CD4-positive, alpha-beta T cell treated with Interleukin-17A for 4 hours (primary cell): ENCODE measurements at regions not wholly inside any gene's neighbourhood (a gene's known extent, or its start where the extent isn't known, plus 50 kb on each side); places are given as distances from the start of the nearest gene placed in this dataset.

Experiments used
- DNase-seq: peaks from one replicate; pipeline ENCODE4 v3.0.0-alpha.2; 2020; ENCODE audit warnings: mixed read lengths

GRCh38 chr1:239262538-239262937, 123.8 kb upstream of the CHRM3 start:
- no peak for DNase-seq

GRCh38 chr1:239261521-239261920, 124.8 kb upstream of the CHRM3 start:
- no peak for DNase-seq

DNA sequence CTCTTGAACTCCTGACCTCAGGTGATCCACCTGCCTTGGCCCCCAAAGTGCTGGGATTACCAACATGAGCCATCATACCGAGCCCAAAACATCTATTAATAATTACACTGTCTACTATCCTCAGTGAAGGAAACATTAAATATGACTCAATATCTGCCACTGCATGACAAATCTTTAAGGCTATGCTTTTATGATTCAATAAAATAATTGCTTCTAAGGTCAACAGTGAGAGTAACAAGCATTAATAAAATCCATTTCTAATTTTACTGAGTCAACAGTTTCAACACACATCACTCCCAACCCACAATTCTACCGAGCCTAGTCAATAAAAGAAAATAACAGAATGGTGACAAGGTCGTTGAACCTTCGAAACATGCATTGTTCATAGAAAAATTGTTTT, 125.5 kb upstream of the CHRM3 start:
- DNase-seq, result no peak

- DNase-seq, result no peak
Observed at GRCh38 chr1:239255628-239256160, 130.7 kb upstream of the CHRM3 start.

- no peak for DNase-seq
Observed at GRCh38 chr1:239254999-239255398, 131.4 kb upstream of the CHRM3 start.

GRCh38 chr1:239253032-239253431, 133.3 kb upstream of the CHRM3 start:
- no peak for DNase-seq

DNA sequence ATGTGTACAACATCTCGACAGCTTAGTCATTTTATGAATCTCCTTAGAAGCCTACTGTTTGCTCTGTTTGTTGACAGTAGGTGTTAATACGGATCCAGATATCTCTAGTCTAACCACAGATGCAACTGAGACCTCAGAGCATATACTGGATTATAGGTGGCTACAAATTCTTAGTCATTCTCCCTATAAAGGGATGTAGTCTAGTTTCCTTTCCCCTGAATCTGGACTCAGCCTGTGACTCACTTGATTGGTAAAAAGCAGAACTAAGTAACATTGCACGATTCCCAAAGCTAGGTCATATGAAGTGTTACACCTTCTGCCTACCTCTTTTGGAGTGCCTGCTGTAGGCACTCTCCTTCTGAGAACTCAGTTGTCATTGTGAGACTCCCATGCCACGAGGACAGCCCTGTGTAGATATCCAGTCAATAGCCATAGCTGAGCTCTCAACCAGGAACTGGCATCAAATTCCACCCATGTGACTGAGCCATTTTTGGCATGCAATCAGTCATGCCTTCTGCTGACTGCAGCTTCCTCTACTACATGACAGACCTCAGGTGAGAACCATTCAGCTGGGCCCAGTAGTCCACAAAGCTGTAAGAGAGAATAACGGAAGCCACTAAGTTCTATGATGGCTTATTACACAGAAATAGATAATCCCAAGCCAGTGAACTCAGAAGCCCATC, 135.9 kb upstream of the CHRM3 start:
- DNase-seq, result no peak

- no peak for DNase-seq
Observed at GRCh38 chr1:239247285-239247684, 139.1 kb upstream of the CHRM3 start.

DNA sequence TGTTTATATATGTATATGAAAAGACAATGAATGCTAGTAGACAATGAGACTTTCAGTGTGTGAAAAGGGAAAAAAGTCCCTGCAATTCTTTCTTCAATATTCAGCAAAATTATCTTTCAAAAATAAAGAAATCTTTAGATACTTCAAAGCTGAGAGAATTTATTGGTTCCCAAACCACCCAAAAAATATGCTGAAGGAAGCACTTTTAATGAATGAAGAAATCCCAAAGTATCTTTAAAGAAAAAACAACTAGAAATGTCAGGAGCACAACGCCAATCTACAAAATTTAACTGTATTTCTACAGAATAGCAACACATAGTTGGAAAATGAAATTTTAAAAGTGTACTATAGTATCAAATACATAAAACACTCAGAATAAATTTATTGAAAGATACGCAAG, 142.3 kb upstream of the CHRM3 start:
- DNase-seq, result no peak

GRCh38 chr1:239243006-239243405, 143.4 kb upstream of the CHRM3 start:
- DNase-seq, result no peak

DNA sequence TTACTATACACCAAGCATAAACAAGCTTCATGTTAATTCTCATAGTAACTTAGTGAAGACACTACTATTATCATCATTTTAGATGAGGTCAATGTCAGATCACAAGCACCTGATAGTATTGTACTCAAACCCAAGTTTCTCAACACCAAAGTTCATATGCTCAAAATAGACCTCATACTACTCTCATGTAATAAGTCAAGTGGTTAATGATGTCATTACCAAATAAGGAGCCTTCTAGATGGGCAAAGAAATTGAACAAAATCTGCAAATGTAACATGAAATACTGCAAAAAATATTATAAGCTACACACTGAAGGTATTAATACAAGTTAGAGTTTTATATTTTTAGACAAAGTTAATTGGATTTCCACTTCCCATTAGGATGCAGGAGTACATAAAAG, 144.0 kb upstream of the CHRM3 start:
- DNase-seq, result no peak

DNA sequence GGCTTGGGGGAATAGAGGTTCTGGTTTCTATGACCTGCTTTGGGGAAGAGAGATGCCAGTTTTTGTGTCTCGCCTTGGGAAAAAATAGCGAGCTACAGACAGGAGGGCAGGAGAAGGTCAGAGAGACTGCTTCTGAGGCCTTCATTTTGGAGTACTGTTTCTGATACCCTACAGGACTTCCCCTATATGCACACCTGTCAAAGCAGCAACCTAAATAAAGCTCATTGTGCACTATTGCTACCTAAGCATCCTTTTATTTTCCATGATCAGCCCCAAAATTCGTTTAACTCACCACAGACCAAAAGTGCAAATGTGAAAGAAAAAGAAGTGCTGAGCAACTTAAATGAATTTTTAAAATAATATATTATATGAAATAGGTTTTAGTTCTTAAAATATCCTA, 145.6 kb upstream of the CHRM3 start:
- no peak for DNase-seq

- DNase-seq, result no peak
Observed at GRCh38 chr1:239239529-239239928, 146.8 kb upstream of the CHRM3 start.

DNA sequence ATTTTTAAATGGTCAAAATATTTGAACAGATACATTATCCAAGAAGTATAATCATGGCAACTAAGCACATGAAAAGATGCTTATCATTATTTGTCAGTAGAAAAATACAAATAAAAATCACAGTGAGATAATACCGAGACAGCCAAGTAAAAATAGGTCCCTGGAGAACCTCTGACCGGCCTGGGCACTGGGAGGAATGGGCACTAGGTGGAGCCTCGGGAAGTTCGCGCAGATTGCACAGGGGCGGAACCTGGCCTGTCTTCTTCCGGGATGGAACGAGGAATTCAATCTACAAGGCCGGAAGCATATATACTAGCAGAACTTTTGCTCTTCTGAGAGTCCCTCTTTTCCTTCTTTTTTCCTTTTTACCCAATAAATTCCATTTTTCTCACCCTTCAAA, 148.5 kb upstream of the CHRM3 start:
- DNase-seq, result no peak

DNA sequence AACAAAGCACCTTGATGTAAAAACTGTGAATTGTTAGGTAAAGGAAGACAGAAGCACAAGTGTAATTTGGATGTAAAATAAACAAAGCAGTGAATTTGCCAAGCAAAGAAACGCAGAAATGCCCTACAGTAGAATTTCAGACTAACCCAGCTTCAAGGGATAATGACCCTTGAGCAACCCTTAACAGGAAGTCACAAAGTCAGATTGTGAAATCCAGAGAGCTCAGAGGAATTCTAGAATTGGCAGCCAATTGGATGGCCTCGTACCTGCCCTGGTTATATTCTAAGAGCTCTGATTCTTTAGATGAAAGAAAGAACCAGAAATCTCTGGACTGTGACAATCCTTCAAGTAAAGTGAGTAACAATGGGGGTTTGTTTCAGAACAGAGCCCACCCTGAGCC, 152.7 kb upstream of the CHRM3 start:
- no peak for DNase-seq

- no peak for DNase-seq
Observed at GRCh38 chr1:239232921-239233320, 153.4 kb upstream of the CHRM3 start.

DNA sequence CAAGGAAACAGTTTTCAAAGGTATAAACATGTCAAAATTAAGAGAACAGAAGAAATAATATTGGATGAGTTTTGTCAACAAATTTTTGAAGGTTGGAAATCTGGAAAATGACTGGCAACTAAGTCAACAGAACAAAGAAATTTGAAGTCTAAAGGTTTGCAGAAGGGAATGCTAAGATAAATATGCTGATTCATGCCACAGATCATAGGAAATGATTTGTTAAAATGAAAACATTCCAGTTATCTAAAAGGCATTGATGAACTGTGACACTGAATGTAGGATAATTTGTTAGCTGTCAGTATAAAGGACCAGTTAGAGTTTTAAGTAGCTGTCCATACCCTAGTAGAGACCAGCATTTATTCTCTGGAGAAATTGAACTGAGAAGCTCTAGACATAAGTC, 157.9 kb upstream of the CHRM3 start:
- DNase-seq, result no peak

GRCh38 chr1:239225396-239225795, 161.0 kb upstream of the CHRM3 start:
- no peak for DNase-seq

- no peak for DNase-seq
Observed at GRCh38 chr1:239224100-239224499, 162.3 kb upstream of the CHRM3 start.

DNA sequence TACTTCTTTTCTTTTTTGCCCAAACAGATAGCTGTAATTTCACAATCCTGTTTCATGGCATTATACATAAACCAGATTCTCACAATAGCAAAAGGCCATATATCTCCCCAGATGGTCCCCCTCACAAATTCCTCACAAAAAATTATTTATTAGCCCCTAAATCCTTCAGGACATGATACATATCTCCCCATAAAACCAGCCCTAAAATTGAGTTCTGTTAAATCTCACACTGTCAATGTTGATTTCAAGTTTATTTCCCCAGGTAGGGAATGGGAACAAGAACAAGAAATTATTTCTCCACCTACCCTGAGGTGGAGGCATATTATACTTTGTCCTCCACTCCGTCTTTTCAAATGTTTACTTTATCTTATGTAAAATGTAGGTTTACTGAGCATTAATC, 163.4 kb upstream of the CHRM3 start:
- no peak for DNase-seq

- no peak for DNase-seq
Observed at GRCh38 chr1:239221656-239222055, 164.7 kb upstream of the CHRM3 start.

DNA sequence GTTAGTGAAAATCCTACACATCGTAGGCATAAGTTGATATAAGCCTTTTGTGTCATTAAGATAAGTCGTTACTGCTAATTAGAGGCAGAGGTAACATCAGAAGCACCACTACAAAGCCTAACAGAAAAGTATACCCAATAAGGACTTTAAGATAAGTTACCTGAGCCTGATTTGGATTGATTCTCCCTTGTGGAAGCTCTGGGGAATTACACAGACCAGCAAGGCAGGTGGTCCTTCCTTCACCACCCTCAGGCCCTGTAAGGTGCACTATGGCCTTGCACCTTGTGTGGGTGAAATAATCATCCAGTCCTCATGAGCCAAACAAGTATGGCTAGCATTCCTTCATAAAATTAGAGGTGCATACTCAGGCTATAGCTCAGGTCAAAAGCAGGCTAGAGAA, 166.7 kb upstream of the CHRM3 start:
- DNase-seq, result no peak

DNA sequence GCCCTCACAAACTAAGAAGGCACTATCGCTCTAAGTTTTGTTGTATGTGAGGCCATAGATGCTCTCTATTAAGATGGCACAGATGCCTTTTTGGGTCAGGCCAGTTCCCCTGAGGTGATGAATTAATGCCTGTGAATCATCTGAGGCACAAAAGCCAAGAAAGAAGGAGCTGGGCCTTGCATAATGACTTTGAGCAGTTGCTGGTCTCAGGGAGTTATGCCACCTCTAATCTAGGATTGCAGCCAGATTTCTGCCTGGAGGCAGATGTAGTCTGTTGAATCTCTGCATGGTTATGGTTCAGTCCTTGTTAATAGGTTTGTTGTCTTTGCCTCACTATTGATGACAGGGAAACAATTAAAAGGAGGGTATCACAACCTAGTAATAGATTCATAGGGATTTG, 168.1 kb upstream of the CHRM3 start:
- no peak for DNase-seq

GRCh38 chr1:239212811-239213220, 173.6 kb upstream of the CHRM3 start:
- no peak for DNase-seq

DNA sequence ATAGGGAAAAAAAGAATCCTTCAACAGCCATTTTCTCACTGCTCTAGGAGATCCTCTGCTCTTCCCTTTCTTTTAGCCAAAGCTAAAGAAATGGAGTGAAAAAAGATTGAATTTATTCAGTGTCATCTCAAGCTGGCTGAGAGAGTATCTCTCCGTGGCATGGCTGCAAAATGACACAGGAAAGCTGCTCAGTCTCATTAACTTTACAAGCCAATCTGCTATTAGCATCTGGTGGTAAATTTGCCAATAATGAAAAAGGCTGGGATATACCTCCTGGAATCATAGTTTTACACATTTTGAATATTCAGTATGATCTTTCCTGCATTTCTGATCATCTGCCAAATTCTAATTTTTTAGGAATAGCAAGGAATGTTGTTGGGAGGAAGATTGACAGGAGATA, 176.8 kb upstream of the CHRM3 start:
- no peak for DNase-seq
